NCI-H1436 treated with DMSO at 0.1 percent for 48 hours (cell line): ENCODE measurements at regions not wholly inside any gene's neighbourhood (a gene's known extent, or its start where the extent isn't known, plus 50 kb on each side); places are given as distances from the start of the nearest gene placed in this dataset.
"Not testable (repeated sequence)": the region's sequence is repeated elsewhere in the genome, so short reads cannot be mapped to it uniquely, and the experiment has no call there.

ENCODE experiments used
- DNase-seq: peaks from one replicate; lab custom pipeline; 2025; lab: John Stamatoyannopoulos, UW

GRCh38 chr16:63481060-63481459, 1444.8 kb upstream of the CDH8 start:
- no peak for DNase-seq

- no peak for DNase-seq
Measured at GRCh38 chr16:63473725-63474124, 1437.5 kb upstream of the CDH8 start.

- no peak for DNase-seq
Measured at GRCh38 chr16:63467513-63467912, 1431.3 kb upstream of the CDH8 start.

- no peak for DNase-seq
Measured at GRCh38 chr16:63462316-63462715, 1426.1 kb upstream of the CDH8 start.

- DNase-seq, result no peak
Measured at GRCh38 chr16:63461248-63461841, 1425.1 kb upstream of the CDH8 start.

GRCh38 chr16:63458846-63459245, 1422.6 kb upstream of the CDH8 start:
- DNase-seq, result no peak

- DNase-seq, result no peak
Measured at GRCh38 chr16:63457869-63458268, 1421.6 kb upstream of the CDH8 start.

- DNase-seq, result no peak
Measured at GRCh38 chr16:63453261-63453660, 1417.0 kb upstream of the CDH8 start.

- no peak for DNase-seq
Measured at GRCh38 chr16:63447121-63447520, 1410.9 kb upstream of the CDH8 start.

- DNase-seq, result no peak
Measured at GRCh38 chr16:63442246-63442645, 1406.0 kb upstream of the CDH8 start.

GRCh38 chr16:63426275-63426870, 1390.1 kb upstream of the CDH8 start:
- no peak for DNase-seq

GRCh38 chr16:63422715-63423114, 1386.5 kb upstream of the CDH8 start:
- no peak for DNase-seq

GRCh38 chr16:63416712-63417111, 1380.5 kb upstream of the CDH8 start:
- no peak for DNase-seq

GRCh38 chr16:63415014-63415413, 1378.8 kb upstream of the CDH8 start:
- no peak for DNase-seq

- DNase-seq, result no peak
Measured at GRCh38 chr16:63410594-63410993, 1374.4 kb upstream of the CDH8 start.

- no peak for DNase-seq
Measured at GRCh38 chr16:63403792-63404191, 1367.6 kb upstream of the CDH8 start.

GRCh38 chr16:63388277-63388676, 1352.0 kb upstream of the CDH8 start:
- DNase-seq, result not testable (repeated sequence)

GRCh38 chr16:63385714-63386432, 1349.6 kb upstream of the CDH8 start:
- no peak for DNase-seq

GRCh38 chr16:63373744-63374143, 1337.5 kb upstream of the CDH8 start:
- no peak for DNase-seq

- no peak for DNase-seq
Measured at GRCh38 chr16:63372815-63373214, 1336.6 kb upstream of the CDH8 start.

GRCh38 chr16:63372283-63372682, 1336.0 kb upstream of the CDH8 start:
- DNase-seq, result no peak

- DNase-seq, result no peak
Measured at GRCh38 chr16:63365649-63366304, 1329.5 kb upstream of the CDH8 start.

- DNase-seq, result no peak
Measured at GRCh38 chr16:63363738-63364137, 1327.5 kb upstream of the CDH8 start.
